SK-N-DZ (cell line): ENCODE measurements at regions not wholly inside any gene's neighbourhood (a gene's known extent, or its start where the extent isn't known, plus 50 kb on each side); places are given as distances from the start of the nearest gene placed in this dataset.

Source experiments
- DNase-seq: peaks from one replicate; pipeline ENCODE4 v3.0.0-alpha.2; 2015; ENCODE audit warnings: low spot score

- no peak for DNase-seq
These were observed 58.8 kb upstream of the LMO4 start for GRCh38 chr1:87269921-87270320.

GRCh38 chr1:87273291-87273690 is 55.4 kb upstream of the LMO4 start:
- DNase-seq = no peak

GRCh38 chr1:87274851-87275250 is 53.8 kb upstream of the LMO4 start:
- no peak for DNase-seq

- no peak for DNase-seq
These were observed 49.7 kb upstream of the LMO4 start for GRCh38 chr1:87278825-87279535.
